Neuronal stem cell (in vitro differentiated cells): ENCODE measurements at regions not wholly inside any gene's neighbourhood (a gene's known extent, or its start where the extent isn't known, plus 50 kb on each side); places are given as distances from the start of the nearest gene placed in this dataset.

Experiments
- DNase-seq: peaks from one replicate; pipeline ENCODE4 v3.0.0-alpha.2; 2013; ENCODE audit warnings: low spot score
- H2AFZ ChIP-seq: one replicate; pipeline ENCODE4 v1.6.1; 2013; ENCODE audit warnings: mild to moderate bottlenecking, low read length, inconsistent platforms
- H2AK5ac ChIP-seq: 2 replicates; pipeline ENCODE4 v1.6.1; 2013; ENCODE audit warnings: low read depth, mild to moderate bottlenecking, inconsistent platforms, low read length, moderate library complexity, mixed read lengths
- H2BK120ac ChIP-seq: 2 replicates; pipeline ENCODE4 v1.6.1; 2013; ENCODE audit warnings: low read depth, mild to moderate bottlenecking, inconsistent platforms, low read length, moderate library complexity, mixed read lengths
- H2BK12ac ChIP-seq: one replicate; pipeline ENCODE4 v1.6.1; 2013; ENCODE audit warnings: low read length, inconsistent platforms
- H2BK15ac ChIP-seq: 2 replicates; pipeline ENCODE4 v1.6.1; 2013; ENCODE audit warnings: mild to moderate bottlenecking, low read length, inconsistent platforms, mixed read lengths
- H2BK5ac ChIP-seq: one replicate; pipeline ENCODE4 v1.6.1; 2013; ENCODE audit warnings: inconsistent platforms, mild to moderate bottlenecking, low read length, moderate library complexity
- H3K14ac ChIP-seq: one replicate; pipeline ENCODE4 v1.6.1; 2013; ENCODE audit warnings: low read length, inconsistent platforms
- H3K18ac ChIP-seq: 2 replicates; pipeline ENCODE4 v1.6.1; 2013; ENCODE audit warnings: low read length, inconsistent platforms
- H3K23ac ChIP-seq: 2 replicates; pipeline ENCODE4 v1.6.1; 2013; ENCODE audit warnings: low read depth, mild to moderate bottlenecking, mixed read lengths, low read length, inconsistent platforms; ENCODE audit not compliant: poor library complexity
- H3K27ac ChIP-seq: replicated peaks from 3 replicates; pipeline ENCODE4 v1.5.1; 2013; ENCODE audit warnings: low read length, inconsistent platforms
- H3K27me3 ChIP-seq, 3 experiments: 2 replicates each; pipeline ENCODE4 v1.6.1; 2013; ENCODE audit warnings: low read length in 3 of 3, mild to moderate bottlenecking in 2 of 3, inconsistent platforms in 1 of 3, low read depth in 1 of 3, mixed read lengths in 1 of 3, moderate library complexity in 1 of 3; ENCODE audit not compliant: control insufficient read depth in 3 of 3, insufficient read depth in 3 of 3
- H3K36me3 ChIP-seq, 2 donors: replicated peaks in 1 of 2; 2 replicates each; pipeline ENCODE4 v1.6.1; 2013; ENCODE audit warnings: low read length in 2 of 2; ENCODE audit not compliant: control insufficient read depth in 2 of 2, insufficient read depth in 2 of 2
- H3K4ac ChIP-seq: 2 replicates; pipeline ENCODE4 v1.6.1; 2013; ENCODE audit warnings: inconsistent platforms, mild to moderate bottlenecking, low read length, moderate library complexity
- H3K4me1 ChIP-seq, 2 donors: 1 replicate in 1 of 2; 2 replicates in 1 of 2; pipeline ENCODE4 v1.6.1; 2013; ENCODE audit warnings: low read length in 2 of 2, low read depth in 1 of 2; ENCODE audit not compliant: control insufficient read depth in 2 of 2, insufficient read depth in 1 of 2
- H3K4me2 ChIP-seq: one replicate; pipeline ENCODE4 v1.6.1; 2013; ENCODE audit warnings: mild to moderate bottlenecking, low read length, inconsistent platforms; ENCODE audit not compliant: insufficient read depth, poor library complexity, severe bottlenecking
- H3K4me3 ChIP-seq, 2 donors: 2 replicates each; pipeline ENCODE4 v1.5.1; 2013; ENCODE audit warnings: low read length in 2 of 2, mild to moderate bottlenecking in 2 of 2, inconsistent platforms in 1 of 2, moderate library complexity in 1 of 2
- H3K79me1 ChIP-seq: one replicate; pipeline ENCODE4 v1.6.1; 2013; ENCODE audit warnings: low read depth, mild to moderate bottlenecking, inconsistent platforms, low read length, moderate library complexity
- H3K9ac ChIP-seq: one replicate; pipeline ENCODE4 v1.6.1; 2013; ENCODE audit warnings: mild to moderate bottlenecking, low read depth, low read length, inconsistent platforms; ENCODE audit not compliant: poor library complexity
- H3K9me3 ChIP-seq, 2 donors: replicated peaks in 1 of 2; 2 replicates each; pipeline versions ENCODE3 to v1.6.1; 2013; ENCODE audit warnings: low read length in 2 of 2, mild to moderate bottlenecking in 2 of 2, inconsistent platforms in 1 of 2, low read depth in 1 of 2, mixed read lengths in 1 of 2, moderate library complexity in 1 of 2; ENCODE audit not compliant: control insufficient read depth in 2 of 2, insufficient read depth in 1 of 2
- H4K8ac ChIP-seq: one replicate; pipeline ENCODE4 v1.6.1; 2013; ENCODE audit warnings: low read depth, mild to moderate bottlenecking, inconsistent platforms, low read length, moderate library complexity
- H4K91ac ChIP-seq: one replicate; pipeline ENCODE4 v1.6.1; 2013; ENCODE audit warnings: low read length, low read depth, mild to moderate bottlenecking, inconsistent platforms; ENCODE audit not compliant: poor library complexity
- WGBS, 2 donors: extraction: QIAGEN DNeasy Blood & Tissue Kit; methylation state at CpG; one replicate each; pipeline ENCODE4 v1.1.7; 2013; ENCODE audit warnings: missing lambda C conversion rate in 2 of 2, mixed read lengths in 1 of 2; ENCODE audit not compliant: insufficient read length in 2 of 2, insufficient replicate concordance in 1 of 2; ENCODE audit errors: extremely low coverage in 2 of 2; 5-methylcytosine and 5-hydroxymethylcytosine counted together

- Histone ChIP-seq H3K27me3 (no peaks in the 10 kb centered on the region), H3K4me3 (no peak overlapping the region), H2BK120ac (no peak overlapping the region), H3K4me1 (peaks cover 0 to 4% of the 10 kb centered on the region in 2 donors), H3K14ac (no peak overlapping the region), H4K91ac (no peak overlapping the region), H3K79me1 (no peaks in the 10 kb centered on the region), H3K4ac (no peak overlapping the region), H2AFZ (no peak overlapping the region), H3K9me3 (no peaks in the 10 kb centered on the region), H3K23ac (no peak overlapping the region), H3K27ac (no peak overlapping the region), H2AK5ac (no peak overlapping the region), H2BK12ac (no peak overlapping the region), H3K36me3 (no peaks in the 10 kb centered on the region), H3K9ac (no peak overlapping the region), H3K18ac (no peak overlapping the region), H2BK5ac (no peak overlapping the region), H3K4me2 (no peak overlapping the region), H4K8ac (no peak overlapping the region), H2BK15ac (no peak overlapping the region)
- DNase-seq: no peak
- WGBS, 2 donors: no CpG with 5 or more reads among the region's 10 CpGs
These were observed 452.5 kb upstream of the CCL2 start for GRCh38 chr17:33802349-33803198.

DNA sequence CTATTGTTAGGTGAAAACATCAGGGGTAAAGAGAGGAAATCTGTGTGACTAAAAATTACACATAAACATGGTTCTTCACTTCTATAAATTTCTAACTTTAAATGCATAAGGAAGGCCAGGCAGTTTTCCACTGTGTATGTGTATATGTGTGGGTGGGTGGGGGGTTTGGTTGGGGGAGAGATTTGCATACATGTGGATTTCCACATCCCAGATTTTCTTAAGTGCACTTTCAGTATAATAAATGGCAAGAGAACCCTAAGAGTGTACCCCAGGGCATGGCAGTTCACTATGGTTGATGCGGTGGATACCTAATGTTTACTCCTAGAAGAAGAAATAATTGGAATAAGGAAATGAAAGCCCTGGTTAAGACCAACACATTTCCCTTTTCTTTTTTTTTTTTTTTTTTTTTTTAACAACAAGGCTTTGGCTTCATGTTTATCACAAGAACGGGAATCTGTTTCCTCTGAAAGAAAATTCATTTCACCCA is 451.8 kb upstream of the CCL2 start:
- no peak overlapping the region for H4K8ac ChIP-seq
- H3K9me3 ChIP-seq: no peaks in the 10 kb centered on the region
- no peak overlapping the region for H3K23ac ChIP-seq
- H3K4me1 ChIP-seq: no peaks in the 10 kb centered on the region
- no peak overlapping the region for H2BK15ac ChIP-seq
- no peak overlapping the region for H2AK5ac ChIP-seq
- H3K4ac ChIP-seq: no peak overlapping the region
- WGBS, 2 donors: no CpG with 5 or more reads among the region's 2 CpGs
- H2BK12ac ChIP-seq: no peak overlapping the region
- no peak overlapping the region for H3K4me2 ChIP-seq
- no peak overlapping the region for H4K91ac ChIP-seq
- DNase-seq: no peak
- no peaks in the 10 kb centered on the region for H3K36me3 ChIP-seq
- no peaks in the 10 kb centered on the region for H3K27me3 ChIP-seq
- H2BK120ac ChIP-seq: no peak overlapping the region
- H3K18ac ChIP-seq: no peak overlapping the region
- H3K79me1 ChIP-seq: no peaks in the 10 kb centered on the region
- no peak overlapping the region for H3K14ac ChIP-seq
- no peak overlapping the region for H3K27ac ChIP-seq
- H3K9ac ChIP-seq: no peak overlapping the region
- no peak overlapping the region for H3K4me3 ChIP-seq
- no peak overlapping the region for H2BK5ac ChIP-seq
- H2AFZ ChIP-seq: no peak overlapping the region

GRCh38 chr17:33803686-33804085 is 451.4 kb upstream of the CCL2 start:
- Histone ChIP-seq H2AFZ (no peak overlapping the region), H3K9me3 (no peaks in the 10 kb centered on the region), H3K27me3 (no peaks in the 10 kb centered on the region), H3K14ac (no peak overlapping the region), H3K18ac (no peak overlapping the region), H3K27ac (no peak overlapping the region), H3K4ac (no peak overlapping the region), H3K4me3 (no peak overlapping the region), H3K79me1 (no peaks in the 10 kb centered on the region), H3K4me1 (no peaks in the 10 kb centered on the region), H4K91ac (no peak overlapping the region), H3K4me2 (no peak overlapping the region), H2BK15ac (no peak overlapping the region), H2BK5ac (no peak overlapping the region), H3K36me3 (no peaks in the 10 kb centered on the region), H3K9ac (no peak overlapping the region), H2BK120ac (no peak overlapping the region), H2BK12ac (no peak overlapping the region), H4K8ac (no peak overlapping the region), H2AK5ac (no peak overlapping the region), H3K23ac (no peak overlapping the region)
- WGBS, 2 donors: no CpG with 5 or more reads among the region's 2 CpGs
- DNase-seq: no peak

DNA sequence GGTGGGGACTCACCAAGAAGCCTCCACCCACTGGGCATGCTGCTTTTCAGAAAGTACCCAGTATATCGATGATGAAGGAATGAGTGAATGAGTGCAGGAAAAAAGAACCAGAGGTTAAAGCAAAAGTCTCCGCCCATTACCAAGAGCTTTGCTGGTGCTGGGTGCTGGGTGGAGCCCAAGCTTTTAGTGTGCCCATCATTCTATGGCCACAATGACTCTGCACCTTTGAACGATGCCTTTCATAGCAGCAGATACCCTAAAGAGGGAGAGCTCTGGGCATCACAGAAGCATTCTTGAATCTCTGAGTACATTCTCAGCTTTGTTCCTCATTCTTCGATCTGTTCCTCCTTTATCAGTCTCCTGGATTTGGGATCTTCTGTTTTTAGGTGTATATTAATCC is 450.7 kb upstream of the CCL2 start:
- Histone ChIP-seq H2AK5ac (no peak overlapping the region), H3K14ac (no peak overlapping the region), H3K36me3 (no peaks in the 10 kb centered on the region), H2BK12ac (no peak overlapping the region), H3K23ac (no peak overlapping the region), H3K79me1 (no peaks in the 10 kb centered on the region), H3K9ac (no peak overlapping the region), H3K27me3 (no peaks in the 10 kb centered on the region), H2BK5ac (no peak overlapping the region), H2AFZ (no peak overlapping the region), H4K91ac (no peak overlapping the region), H3K27ac (no peak overlapping the region), H2BK120ac (no peak overlapping the region), H3K18ac (no peak overlapping the region), H4K8ac (no peak overlapping the region), H3K4me1 (no peaks in the 10 kb centered on the region), H3K4me3 (no peak overlapping the region), H3K9me3 (no peaks in the 10 kb centered on the region), H3K4me2 (no peak overlapping the region), H3K4ac (no peak overlapping the region), H2BK15ac (no peak overlapping the region)
- WGBS, 2 donors: no CpG with 5 or more reads among the region's 4 CpGs
- no peak for DNase-seq
